Smooth muscle cell (in vitro differentiated cells): ENCODE measurements at regions not wholly inside any gene's neighbourhood (a gene's known extent, or its start where the extent isn't known, plus 50 kb on each side); places are given as distances from the start of the nearest gene placed in this dataset.

Experiments used
- DNase-seq: peaks from one replicate; lab custom pipeline; 2025; ENCODE audit not compliant: unreplicated experiment; lab: John Stamatoyannopoulos, UW
- H2AFZ ChIP-seq: fragments of 200-600 bp; sonication (generic); 2 replicates; pipeline ENCODE4 v1.6.0; 2016; ENCODE audit warnings: antibody characterized with exemption, low read depth, mild to moderate bottlenecking
- H3F3A ChIP-seq: fragments of 200-600 bp; sonication (generic); 2 replicates; pipeline ENCODE4 v1.6.0; 2017; ENCODE audit warnings: antibody characterized with exemption, low read depth
- H3K27ac ChIP-seq: fragments of 200-600 bp; sonication (generic); 2 replicates; pipeline ENCODE4 v1.5.1; 2016; ENCODE audit warnings: low read depth, mild to moderate bottlenecking
- H3K27me3 ChIP-seq: fragments of 200-600 bp; sonication (generic); 2 replicates; pipeline ENCODE4 v1.6.1; 2016; ENCODE audit warnings: low read depth, mild to moderate bottlenecking
- H3K36me3 ChIP-seq: fragments of 200-600 bp; sonication (generic); 2 replicates; pipeline ENCODE4 v1.5.1; 2016; ENCODE audit warnings: low read depth
- H3K4me1 ChIP-seq: fragments of 200-600 bp; sonication (generic); 2 replicates; pipeline ENCODE4 v1.5.1; 2016; ENCODE audit warnings: low read depth
- H3K4me2 ChIP-seq: fragments of 200-600 bp; sonication (generic); 2 replicates; pipeline ENCODE4 v1.6.0; 2016; ENCODE audit warnings: mild to moderate bottlenecking
- H3K4me3 ChIP-seq: fragments of 200-600 bp; sonication (generic); 2 replicates; pipeline ENCODE4 v1.5.1; 2016; ENCODE audit warnings: mild to moderate bottlenecking
- H3K79me2 ChIP-seq: fragments of 200-600 bp; sonication (generic); 2 replicates; pipeline ENCODE4 v1.6.0; 2016; ENCODE audit warnings: low read depth, mild to moderate bottlenecking
- H3K9ac ChIP-seq: fragments of 200-600 bp; sonication (generic); 2 replicates; pipeline ENCODE4 v1.6.0; 2016; ENCODE audit warnings: low read depth
- H3K9me3 ChIP-seq: fragments of 200-600 bp; sonication (generic); replicated peaks from 2 replicates; pipeline ENCODE4 v1.5.1; 2016; ENCODE audit warnings: low read depth
- H4K20me1 ChIP-seq: fragments of 200-600 bp; sonication (generic); 2 replicates; pipeline ENCODE4 v1.6.0; 2016; ENCODE audit warnings: low read depth
- WGBS: methylation state at CpG from one replicate; pipeline ENCODE4 v1.1.7; 2016; ENCODE audit warnings: low lambda C conversion rate; 5-methylcytosine and 5-hydroxymethylcytosine counted together
- TF ChIP-seq, protein P1 (sequence below): fragments of 200-600 bp; sonication (generic); IDR thresholded peaks from 2 replicates; pipeline ENCODE4 v1.5.1; 2017; ENCODE audit warnings: borderline replicate concordance, mild to moderate bottlenecking, antibody characterized with exemption; ENCODE audit not compliant: insufficient read depth, poor library complexity, severe bottlenecking

DNA sequence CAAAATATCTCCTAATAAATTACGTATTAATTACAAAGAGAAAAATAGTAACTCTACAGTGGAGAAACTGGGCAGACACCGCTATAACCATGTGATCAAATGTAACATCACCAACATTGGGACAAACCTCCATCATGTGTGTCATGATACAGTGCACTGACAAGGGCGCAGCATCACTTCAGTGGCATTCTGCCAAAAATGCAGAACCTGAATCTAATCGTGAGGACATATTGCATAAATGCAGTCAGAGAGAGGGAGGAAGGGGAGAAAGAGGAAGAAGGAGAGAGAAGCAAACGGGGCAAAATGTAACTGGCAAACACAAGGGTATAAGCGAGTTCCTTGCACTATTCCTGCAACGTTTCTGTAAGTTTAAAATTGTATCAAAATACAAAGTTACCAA is 74.2 kb upstream of the MARCHF10 start:
- 92% methylated on average over 7 of the region's 7 CpGs for WGBS
- no peaks in the 10 kb centered on the region for H4K20me1 ChIP-seq
- TF ChIP-seq, protein P1, sequence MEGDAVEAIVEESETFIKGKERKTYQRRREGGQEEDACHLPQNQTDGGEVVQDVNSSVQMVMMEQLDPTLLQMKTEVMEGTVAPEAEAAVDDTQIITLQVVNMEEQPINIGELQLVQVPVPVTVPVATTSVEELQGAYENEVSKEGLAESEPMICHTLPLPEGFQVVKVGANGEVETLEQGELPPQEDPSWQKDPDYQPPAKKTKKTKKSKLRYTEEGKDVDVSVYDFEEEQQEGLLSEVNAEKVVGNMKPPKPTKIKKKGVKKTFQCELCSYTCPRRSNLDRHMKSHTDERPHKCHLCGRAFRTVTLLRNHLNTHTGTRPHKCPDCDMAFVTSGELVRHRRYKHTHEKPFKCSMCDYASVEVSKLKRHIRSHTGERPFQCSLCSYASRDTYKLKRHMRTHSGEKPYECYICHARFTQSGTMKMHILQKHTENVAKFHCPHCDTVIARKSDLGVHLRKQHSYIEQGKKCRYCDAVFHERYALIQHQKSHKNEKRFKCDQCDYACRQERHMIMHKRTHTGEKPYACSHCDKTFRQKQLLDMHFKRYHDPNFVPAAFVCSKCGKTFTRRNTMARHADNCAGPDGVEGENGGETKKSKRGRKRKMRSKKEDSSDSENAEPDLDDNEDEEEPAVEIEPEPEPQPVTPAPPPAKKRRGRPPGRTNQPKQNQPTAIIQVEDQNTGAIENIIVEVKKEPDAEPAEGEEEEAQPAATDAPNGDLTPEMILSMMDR: no peak
- no peak for DNase-seq
- no peaks in the 10 kb centered on the region for H3K79me2 ChIP-seq
- no peaks in the 10 kb centered on the region for H3K4me1 ChIP-seq
- no peaks in the 10 kb centered on the region for H3K9me3 ChIP-seq
- H3K4me2 ChIP-seq: no peak overlapping the region
- no peaks in the 10 kb centered on the region for H3K36me3 ChIP-seq
- H3F3A ChIP-seq: no peaks in the 10 kb centered on the region
- H3K9ac ChIP-seq: no peak overlapping the region
- H3K27me3 ChIP-seq: no peaks in the 10 kb centered on the region
- H3K27ac ChIP-seq: no peak overlapping the region
- no peak overlapping the region for H3K4me3 ChIP-seq
- H2AFZ ChIP-seq: peak overlapping the region; percentile 21

DNA sequence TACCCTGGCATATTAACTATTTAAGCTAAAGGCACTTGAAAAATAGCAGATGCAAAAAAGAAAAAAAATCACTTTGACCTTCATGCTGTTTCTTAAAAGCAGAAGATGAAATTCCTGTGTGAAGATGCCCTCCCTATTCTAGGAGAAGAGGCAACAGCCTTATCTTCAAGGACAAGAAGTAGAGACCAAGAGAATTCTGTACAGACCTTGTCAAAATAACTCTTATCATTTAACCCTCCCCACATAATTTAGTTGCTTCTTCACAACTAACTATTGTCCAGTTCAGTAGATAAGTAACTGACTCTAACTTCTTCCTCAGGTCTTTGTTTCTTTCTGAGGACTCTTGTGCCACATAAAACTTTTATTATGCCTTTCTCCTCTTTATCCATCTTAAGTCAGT is 72.0 kb upstream of the MARCHF10 start:
- H2AFZ ChIP-seq: no peak overlapping the region
- H3K4me3 ChIP-seq: no peak overlapping the region
- no peaks in the 10 kb centered on the region for H3K9me3 ChIP-seq

GRCh38 chr17:62876673-62877405 is 68.7 kb upstream of the MARCHF10 start:
- H3K36me3 ChIP-seq: no peaks in the 10 kb centered on the region
- no peak overlapping the region for H3K4me2 ChIP-seq
- H3F3A ChIP-seq: no peaks in the 10 kb centered on the region
- no peaks in the 10 kb centered on the region for H3K4me1 ChIP-seq
- no peaks in the 10 kb centered on the region for H3K27me3 ChIP-seq
- 93% methylated on average over 2 of the region's 2 CpGs for WGBS
- H4K20me1 ChIP-seq: no peaks in the 10 kb centered on the region
- no peak for DNase-seq
- H3K9me3 ChIP-seq: no peaks in the 10 kb centered on the region
- no peak overlapping the region for H3K4me3 ChIP-seq
- H3K79me2 ChIP-seq: no peaks in the 10 kb centered on the region
- TF ChIP-seq, protein P1: no peak
- H3K9ac ChIP-seq: no peak overlapping the region
- H2AFZ ChIP-seq: no peak overlapping the region
- H3K27ac ChIP-seq: no peak overlapping the region

More for the DNA sequence above, 72.0 kb upstream of the MARCHF10 start:
- Histone ChIP-seq H3F3A (no peaks in the 10 kb centered on the region), H3K36me3 (no peaks in the 10 kb centered on the region), H3K27ac (no peak overlapping the region), H3K79me2 (no peaks in the 10 kb centered on the region), H4K20me1 (no peaks in the 10 kb centered on the region), H3K27me3 (no peaks in the 10 kb centered on the region), H3K9ac (no peak overlapping the region), H3K4me1 (no peaks in the 10 kb centered on the region), H3K4me2 (no peak overlapping the region)
- no peak for DNase-seq
- TF ChIP-seq, protein P1: no peak

DNA sequence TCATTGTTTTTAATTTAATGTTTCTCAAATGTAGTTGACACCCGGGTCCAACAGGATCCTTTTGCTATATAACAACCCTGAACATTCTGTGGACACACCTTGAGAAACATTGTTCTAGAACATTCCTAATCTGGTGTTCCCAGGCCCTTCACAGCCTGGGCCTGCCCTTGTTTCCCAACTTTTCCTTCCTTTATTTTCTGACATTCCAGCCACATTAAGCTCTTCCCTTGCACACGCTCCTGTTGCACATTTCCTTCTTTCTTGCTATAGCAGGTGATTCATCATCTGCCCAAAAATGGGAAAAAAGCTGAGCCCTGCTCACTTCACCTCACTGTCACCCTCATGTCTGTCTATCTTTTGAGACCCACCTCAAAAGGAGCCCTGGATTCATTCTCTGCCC is 67.9 kb upstream of the MARCHF10 start:
- H3K4me1 ChIP-seq: no peaks in the 10 kb centered on the region
- no peak overlapping the region for H3K27ac ChIP-seq
- no peaks in the 10 kb centered on the region for H3K27me3 ChIP-seq
- no peak overlapping the region for H3K4me3 ChIP-seq
- H4K20me1 ChIP-seq: no peaks in the 10 kb centered on the region
- TF ChIP-seq, protein P1: no peak
- WGBS: 87% methylated on average over 2 of the region's 2 CpGs
- H3K4me2 ChIP-seq: no peak overlapping the region
- DNase-seq: no peak
- no peaks in the 10 kb centered on the region for H3K9me3 ChIP-seq
- H3K36me3 ChIP-seq: no peaks in the 10 kb centered on the region
- H3F3A ChIP-seq: no peaks in the 10 kb centered on the region
- no peak overlapping the region for H3K9ac ChIP-seq
- H3K79me2 ChIP-seq: no peaks in the 10 kb centered on the region
- no peak overlapping the region for H2AFZ ChIP-seq
